CD4-positive, alpha-beta T cell (primary cell): ENCODE measurements at regions not wholly inside any gene's neighbourhood (a gene's known extent, or its start where the extent isn't known, plus 50 kb on each side); places are given as distances from the start of the nearest gene placed in this dataset.

Experiments
- ATAC-seq: fragments of 200-7000 bp; cut with Tn5 transposase; one replicate; pipeline ENCODE4 v1.10.0; 2022; ENCODE audit warnings: mild to moderate bottlenecking; ENCODE audit not compliant: poor library complexity
- CTCF ChIA-PET: fragments of 350-600 bp; sonication (Branson Sonifier 250); formaldehyde crosslinking; loops from one replicate; lab custom pipeline; 2021; ENCODE audit warnings: antibody characterized with exemption, inconsistent platforms; lab: Charles Lee
- POLR2A ChIA-PET: fragments of 350-600 bp; sonication (Branson Sonifier 250); formaldehyde crosslinking; loops from one replicate; lab custom pipeline; 2021; ENCODE audit warnings: antibody characterized with exemption, inconsistent platforms; lab: Charles Lee
- DNase-seq, 14 experiments: peaks; one replicate each; pipeline ENCODE4 v3.0.0-alpha.2; 2013 to 2020; ENCODE audit warnings: mixed read lengths in 2 of 14
- H3K27ac ChIP-seq, 2 donors: one replicate each; pipeline versions ENCODE4 v1.5.1 to v1.7.0; 2013; ENCODE audit warnings: low read length in 2 of 2, low read depth in 1 of 2, mild to moderate bottlenecking in 1 of 2
- H3K27me3 ChIP-seq, 2 experiments: 1 replicate in 1 of 2; 2 replicates in 1 of 2; pipeline versions ENCODE4 v1.6.1 to v1.7.0; 2013; ENCODE audit warnings: low read length in 2 of 2, control low read depth in 1 of 2, mild to moderate bottlenecking in 1 of 2, moderate library complexity in 1 of 2; ENCODE audit not compliant: insufficient read depth in 2 of 2, control insufficient read depth in 1 of 2
- H3K36me3 ChIP-seq: one replicate; pipeline ENCODE4 v1.6.1; 2013; ENCODE audit warnings: low read length, control low read depth; ENCODE audit not compliant: insufficient read depth
- H3K4me1 ChIP-seq: one replicate; pipeline ENCODE4 v1.6.1; 2013; ENCODE audit warnings: low read length, control low read depth; ENCODE audit not compliant: insufficient read depth
- H3K4me3 ChIP-seq: one replicate; pipeline ENCODE4 v1.5.1; 2013; ENCODE audit warnings: mild to moderate bottlenecking, low read length, moderate library complexity
- H3K9me3 ChIP-seq, 2 experiments: 1 replicate in 1 of 2; 2 replicates in 1 of 2; pipeline versions ENCODE4 v1.6.1 to v1.7.0; 2013; ENCODE audit warnings: low read length in 2 of 2, mild to moderate bottlenecking in 2 of 2, control low read depth in 1 of 2, moderate library complexity in 1 of 2; ENCODE audit not compliant: control insufficient read depth in 1 of 2, insufficient read depth in 1 of 2
- H3K27ac Mint-ChIP-seq: one replicate; pipeline ENCODE4 v1.8.0; 2020; ENCODE audit warnings: mixed read lengths
- H3K27me3 Mint-ChIP-seq: one replicate; pipeline ENCODE4 v1.8.0; 2021; ENCODE audit warnings: mixed read lengths
- H3K36me3 Mint-ChIP-seq: one replicate; pipeline ENCODE4 v1.8.0; 2021; ENCODE audit warnings: low read depth, mixed read lengths
- H3K4me1 Mint-ChIP-seq: one replicate; pipeline ENCODE4 v1.8.0; 2021; ENCODE audit warnings: low read depth, mixed read lengths
- H3K4me3 Mint-ChIP-seq: one replicate; pipeline ENCODE4 v1.8.0; 2020; ENCODE audit warnings: mild to moderate bottlenecking, mixed read lengths
- H3K9me3 Mint-ChIP-seq: one replicate; pipeline ENCODE4 v1.8.0; 2020; ENCODE audit warnings: mixed read lengths
- intact Hi-C, 2 experiments: fragments of 100-400 bp; cut with DNase I in 1 of 2; cut with micrococcal nuclease in 1 of 2; formaldehyde crosslinking; loops; one replicate each; pipeline versions ENCODE4 v1.15.1 to v1.9.0; 2023 to 2025; cut with DNase I, micrococcal nuclease
- TF ChIP-seq, protein P1 (sequence below): fragments of 200-600 bp; IDR thresholded peaks from one replicate; pipeline ENCODE4 v1.8.0; 2022; ENCODE audit warnings: antibody characterized with exemption, mild to moderate bottlenecking

DNA sequence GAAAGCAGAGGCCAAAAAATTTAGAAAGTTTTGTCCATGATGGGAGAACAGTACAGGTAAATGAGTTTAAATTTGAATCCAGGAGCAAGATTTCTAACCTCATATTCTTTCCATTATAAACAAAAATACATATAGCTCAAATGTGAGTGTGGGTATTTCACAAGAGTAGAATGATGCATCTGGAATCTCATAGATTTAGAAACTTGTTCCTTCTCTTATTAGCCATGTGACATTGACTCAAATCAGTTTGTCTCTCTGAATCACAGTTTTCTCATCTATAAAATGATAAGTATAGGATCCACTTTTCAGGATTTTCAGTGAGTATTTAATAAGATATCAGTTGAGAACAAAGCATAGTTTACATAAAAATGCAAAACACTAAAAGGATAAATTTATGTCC lies 436.3 kb upstream of the PAPPA start:
- H3K4me3 Mint-ChIP-seq = no peak overlapping the region
- intact Hi-C loops = no loop called here
- TF ChIP-seq, protein P1, sequence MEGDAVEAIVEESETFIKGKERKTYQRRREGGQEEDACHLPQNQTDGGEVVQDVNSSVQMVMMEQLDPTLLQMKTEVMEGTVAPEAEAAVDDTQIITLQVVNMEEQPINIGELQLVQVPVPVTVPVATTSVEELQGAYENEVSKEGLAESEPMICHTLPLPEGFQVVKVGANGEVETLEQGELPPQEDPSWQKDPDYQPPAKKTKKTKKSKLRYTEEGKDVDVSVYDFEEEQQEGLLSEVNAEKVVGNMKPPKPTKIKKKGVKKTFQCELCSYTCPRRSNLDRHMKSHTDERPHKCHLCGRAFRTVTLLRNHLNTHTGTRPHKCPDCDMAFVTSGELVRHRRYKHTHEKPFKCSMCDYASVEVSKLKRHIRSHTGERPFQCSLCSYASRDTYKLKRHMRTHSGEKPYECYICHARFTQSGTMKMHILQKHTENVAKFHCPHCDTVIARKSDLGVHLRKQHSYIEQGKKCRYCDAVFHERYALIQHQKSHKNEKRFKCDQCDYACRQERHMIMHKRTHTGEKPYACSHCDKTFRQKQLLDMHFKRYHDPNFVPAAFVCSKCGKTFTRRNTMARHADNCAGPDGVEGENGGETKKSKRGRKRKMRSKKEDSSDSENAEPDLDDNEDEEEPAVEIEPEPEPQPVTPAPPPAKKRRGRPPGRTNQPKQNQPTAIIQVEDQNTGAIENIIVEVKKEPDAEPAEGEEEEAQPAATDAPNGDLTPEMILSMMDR = no peak
- DNase-seq (no peak), ATAC-seq (no peak)
- no peaks in the 10 kb centered on the region for H3K36me3 Mint-ChIP-seq
- H3K9me3 Mint-ChIP-seq = peaks cover 1% of the 10 kb centered on the region
- no peaks in the 10 kb centered on the region for H3K4me1 Mint-ChIP-seq
- H3K27me3 Mint-ChIP-seq = no peaks in the 10 kb centered on the region
- H3K4me3 ChIP-seq = no peak overlapping the region
- no peaks in the 10 kb centered on the region for H3K4me1 ChIP-seq
- H3K27ac ChIP-seq = no peak overlapping the region
- no peaks in the 10 kb centered on the region for H3K36me3 ChIP-seq
- CTCF ChIA-PET = no interaction called here
- H3K9me3 ChIP-seq = no peaks in the 10 kb centered on the region
- H3K27me3 ChIP-seq = no peaks in the 10 kb centered on the region
- no peak overlapping the region for H3K27ac Mint-ChIP-seq
- POLR2A ChIA-PET = no interaction called here

DNA sequence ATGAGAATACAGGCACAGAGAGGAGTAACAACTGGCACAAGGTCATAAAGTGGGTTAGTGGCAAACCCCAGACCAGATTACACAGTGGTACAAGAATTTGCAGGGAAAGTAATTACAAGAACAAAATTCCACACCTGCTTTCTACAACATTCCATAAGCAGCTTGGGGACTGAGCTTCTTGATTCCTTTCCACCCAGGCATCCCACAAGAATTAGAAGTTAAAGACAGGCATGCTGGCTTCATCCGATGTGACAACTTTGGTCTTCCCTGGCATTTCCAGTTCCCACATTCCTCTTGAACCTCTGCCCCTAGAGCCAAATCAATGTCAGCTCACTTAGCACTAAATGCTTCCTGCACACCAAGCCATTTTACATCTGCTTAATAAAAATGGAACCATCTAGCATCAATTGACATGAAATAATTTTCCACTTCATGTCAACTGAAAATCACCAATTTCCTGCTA lies 435.8 kb upstream of the PAPPA start:
- H3K27ac Mint-ChIP-seq = no peak overlapping the region
- peaks cover 1% of the 10 kb centered on the region for H3K9me3 Mint-ChIP-seq
- no peaks in the 10 kb centered on the region for H3K36me3 Mint-ChIP-seq
- ATAC-seq (no peak), DNase-seq (no peak)
- no peaks in the 10 kb centered on the region for H3K36me3 ChIP-seq
- no peaks in the 10 kb centered on the region for H3K27me3 Mint-ChIP-seq
- intact Hi-C loops = no loop called here
- ChIA-PET CTCF (no interaction called here), POLR2A (no interaction called here)
- no peak overlapping the region for H3K27ac ChIP-seq
- H3K27me3 ChIP-seq = no peaks in the 10 kb centered on the region
- TF ChIP-seq, protein P1 = no peak
- no peaks in the 10 kb centered on the region for H3K4me1 Mint-ChIP-seq
- no peak overlapping the region for H3K4me3 ChIP-seq
- no peaks in the 10 kb centered on the region for H3K9me3 ChIP-seq
- H3K4me1 ChIP-seq = no peaks in the 10 kb centered on the region
- no peak overlapping the region for H3K4me3 Mint-ChIP-seq

DNA sequence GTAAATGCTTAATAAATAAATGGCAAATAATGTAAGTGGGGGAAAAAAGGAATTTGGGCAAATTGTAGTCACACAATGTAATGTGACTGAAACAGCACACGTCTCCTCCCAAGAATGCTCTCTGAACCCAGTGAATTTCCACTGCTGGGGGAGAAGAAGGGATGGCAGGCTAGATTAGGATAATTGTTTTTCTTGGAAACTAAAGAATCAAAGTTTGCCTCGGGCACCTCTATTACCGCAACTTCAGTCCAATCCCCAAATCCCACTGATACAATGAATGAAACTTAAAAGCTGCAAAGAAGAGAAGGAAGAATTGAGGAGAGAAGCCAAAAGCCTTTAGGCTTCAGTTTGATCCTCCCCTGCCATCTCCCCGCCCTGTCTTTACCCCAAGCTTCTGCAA lies 423.2 kb upstream of the PAPPA start:
- TF ChIP-seq, protein P1 = no peak
- H3K27ac Mint-ChIP-seq = no peak overlapping the region
- H3K9me3 Mint-ChIP-seq = peaks cover 12% of the 10 kb centered on the region
- Histone ChIP-seq H3K4me1 (no peaks in the 10 kb centered on the region), H3K4me3 (no peak overlapping the region), H3K27ac (no peak overlapping the region), H3K27me3 (no peaks in the 10 kb centered on the region), H3K9me3 (no peaks in the 10 kb centered on the region), H3K36me3 (no peaks in the 10 kb centered on the region)
- no peak for ATAC-seq
- DNase-seq = no peak
- POLR2A ChIA-PET = no interaction called here
- H3K4me3 Mint-ChIP-seq = no peak overlapping the region
- no peaks in the 10 kb centered on the region for H3K27me3 Mint-ChIP-seq
- no peaks in the 10 kb centered on the region for H3K36me3 Mint-ChIP-seq
- no peaks in the 10 kb centered on the region for H3K4me1 Mint-ChIP-seq
- CTCF ChIA-PET = no interaction called here
- intact Hi-C loops = no loop called here
